Choroid plexus epithelial cell (primary cell): ENCODE measurements at regions not wholly inside any gene's neighbourhood (a gene's known extent, or its start where the extent isn't known, plus 50 kb on each side); places are given as distances from the start of the nearest gene placed in this dataset.
A peak's percentile ranks its signal among the peaks of the same experiment; 100 is the strongest.

Experiments used
- DNase-seq: peaks from one replicate; pipeline ENCODE4 v3.0.0-alpha.2; 2010; ENCODE audit warnings: low read depth
- H3K4me3 ChIP-seq: 2 replicates; pipeline ENCODE4 v1.5.1; 2011; ENCODE audit warnings: low read depth, mild to moderate bottlenecking, control low read depth, low read length, moderate library complexity
- CTCF ChIP-seq: conservative IDR thresholded peaks from 2 replicates; pipeline ENCODE4 v1.5.1; 2011; ENCODE audit warnings: low read depth, mild to moderate bottlenecking, control low read depth, inconsistent platforms, low read length, moderate library complexity

- no peak for DNase-seq
- no peak for TF ChIP-seq CTCF
- no peak overlapping the region for H3K4me3 ChIP-seq
Observed at GRCh38 chr15:62765916-62766315, 276.6 kb upstream of the TPM1 start.

DNA sequence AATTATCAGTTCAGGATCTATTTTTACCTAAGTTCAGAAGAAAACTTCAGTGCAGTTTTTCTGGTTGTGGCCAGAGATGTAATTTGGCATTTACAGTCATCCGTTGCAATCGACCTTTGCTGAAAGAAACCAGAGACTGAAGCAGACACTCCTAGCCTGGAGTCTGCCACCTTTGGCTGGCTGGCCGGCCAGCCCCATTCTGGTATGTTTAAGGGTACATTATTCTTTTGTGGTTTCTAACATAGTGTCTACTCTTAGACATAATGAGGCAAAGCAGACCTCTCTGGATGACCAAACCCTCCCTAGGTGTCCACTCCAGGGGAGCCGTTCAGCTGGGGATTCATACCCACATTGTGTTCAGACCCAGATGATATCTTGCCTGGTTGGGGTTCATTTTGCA, 275.9 kb upstream of the TPM1 start:
- DNase-seq = no peak
- H3K4me3 ChIP-seq = no peak overlapping the region
- TF ChIP-seq CTCF = no peak

DNA sequence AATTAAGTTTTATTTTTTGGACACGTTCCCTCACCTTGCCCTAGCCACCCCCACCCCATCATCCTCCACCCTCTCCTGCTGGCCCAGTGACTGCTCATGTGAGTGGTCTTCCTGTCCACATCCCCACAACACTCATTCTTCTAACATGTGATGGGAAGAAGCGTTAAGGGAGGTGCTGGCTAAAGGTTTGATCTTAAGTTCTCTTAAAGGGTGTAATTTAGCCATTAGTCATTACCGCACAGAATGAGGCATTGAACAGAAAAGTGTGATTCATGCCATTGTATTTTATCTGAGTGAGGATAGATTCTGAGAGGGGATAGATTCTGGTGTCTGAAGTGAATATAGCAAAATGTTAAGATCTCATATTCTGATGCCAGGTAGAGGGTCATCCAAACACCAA, 272.9 kb upstream of the TPM1 start:
- no peak for TF ChIP-seq CTCF
- peak; percentile 66 for DNase-seq
- H3K4me3 ChIP-seq = no peak overlapping the region

DNA sequence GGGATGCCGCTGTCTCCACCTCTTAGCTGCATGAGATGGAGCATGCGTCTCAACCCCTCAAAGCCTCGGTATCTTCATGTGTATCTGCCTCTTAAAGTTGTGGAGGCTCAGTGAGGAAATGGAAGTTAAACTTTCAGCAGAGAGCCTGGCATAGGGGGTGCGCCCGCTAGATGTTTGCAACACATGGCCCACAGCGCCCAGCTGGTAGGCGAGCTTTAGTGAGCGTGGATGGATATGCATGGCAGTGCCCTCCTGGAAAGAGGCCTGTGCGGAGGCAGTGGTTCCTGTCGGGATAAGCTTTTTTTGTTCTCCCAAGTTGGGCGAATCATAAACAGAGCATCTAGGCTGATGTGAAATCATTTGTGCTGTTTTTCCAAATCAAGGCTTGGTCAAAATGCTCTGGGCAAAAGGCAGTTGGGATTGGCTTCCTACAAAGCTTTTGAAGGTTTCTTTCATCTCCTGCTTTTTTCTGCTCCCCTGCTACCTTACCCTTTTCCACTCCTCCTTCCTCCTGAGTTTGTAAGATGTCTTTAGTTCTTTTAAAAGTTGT, 272.4 kb upstream of the TPM1 start:
- DNase-seq = no peak
- H3K4me3 ChIP-seq = no peak overlapping the region
- TF ChIP-seq CTCF = no peak

GRCh38 chr15:62770752-62771151, 271.8 kb upstream of the TPM1 start:
- DNase-seq = peak; percentile 78

DNA sequence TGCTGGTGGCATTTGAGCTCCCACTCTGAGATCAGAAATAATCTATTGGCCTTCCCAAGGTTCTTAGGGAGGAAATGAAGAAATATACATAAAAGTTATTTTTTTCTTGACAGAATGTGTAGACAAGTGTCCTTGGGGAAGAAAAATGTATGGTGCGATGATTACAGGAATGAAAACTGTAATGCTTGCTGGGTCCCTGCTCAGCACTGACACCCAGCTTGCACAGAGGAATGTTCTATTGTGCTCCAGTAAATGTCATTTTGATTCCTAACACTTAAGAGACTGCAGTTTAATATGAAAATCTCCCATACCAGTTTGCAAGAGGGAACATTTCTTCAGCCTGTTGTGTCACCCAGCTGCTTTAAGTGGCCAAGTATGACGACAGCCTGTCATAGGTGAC, 271.3 kb upstream of the TPM1 start:
- no peak overlapping the region for H3K4me3 ChIP-seq
- no peak for TF ChIP-seq CTCF
- no peak for DNase-seq

More at GRCh38 chr15:62770752-62771151, 271.8 kb upstream of the TPM1 start:
- no peak for TF ChIP-seq CTCF
- no peak overlapping the region for H3K4me3 ChIP-seq

- DNase-seq = no peak
- no peak for TF ChIP-seq CTCF
- H3K4me3 ChIP-seq = no peak overlapping the region
Observed at GRCh38 chr15:62773369-62774165, 269.0 kb upstream of the TPM1 start.
